NCI-H146 (cell line): ENCODE measurements at regions not wholly inside any gene's neighbourhood (a gene's known extent, or its start where the extent isn't known, plus 50 kb on each side); places are given as distances from the start of the nearest gene placed in this dataset.
"Not testable (repeated sequence)": the region's sequence is repeated elsewhere in the genome, so short reads cannot be mapped to it uniquely, and the experiment has no call there.

Experiments used
- DNase-seq: peaks from one replicate; lab custom pipeline; 2025; lab: John Stamatoyannopoulos, UW

- DNase-seq, result no peak
These were observed 115.4 kb upstream of the RAB4A start for GRCh38 chr1:229155472-229155871.

- DNase-seq, result no peak
These were observed 114.0 kb upstream of the RAB4A start for GRCh38 chr1:229156872-229157271.

- no peak for DNase-seq
These were observed 113.4 kb upstream of the RAB4A start for GRCh38 chr1:229157480-229157879.

GRCh38 chr1:229158341-229158921, 112.5 kb upstream of the RAB4A start:
- no peak for DNase-seq

- DNase-seq, result no peak
These were observed 112.0 kb upstream of the RAB4A start for GRCh38 chr1:229158927-229159326.

GRCh38 chr1:229159668-229160544, 111.0 kb upstream of the RAB4A start:
- DNase-seq, result no peak

GRCh38 chr1:229161740-229162139, 109.2 kb upstream of the RAB4A start:
- DNase-seq, result no peak

GRCh38 chr1:229162825-229163515, 107.9 kb upstream of the RAB4A start:
- DNase-seq, result no peak

- no peak for DNase-seq
These were observed 106.6 kb upstream of the RAB4A start for GRCh38 chr1:229164348-229164747.

- no peak for DNase-seq
These were observed 105.8 kb upstream of the RAB4A start for GRCh38 chr1:229164836-229165735.

- no peak for DNase-seq
These were observed 103.6 kb upstream of the RAB4A start for GRCh38 chr1:229167318-229167717.

- no peak for DNase-seq
These were observed 101.5 kb upstream of the RAB4A start for GRCh38 chr1:229169399-229169798.

- DNase-seq, result no peak
These were observed 100.6 kb upstream of the RAB4A start for GRCh38 chr1:229170274-229170673.

GRCh38 chr1:229170778-229171505, 100.0 kb upstream of the RAB4A start:
- DNase-seq, result peak; percentile 13

- DNase-seq, result peak; percentile 77
These were observed 99.0 kb upstream of the RAB4A start for GRCh38 chr1:229171934-229172333.

GRCh38 chr1:229173491-229174476, 97.1 kb upstream of the RAB4A start:
- DNase-seq, result not testable (repeated sequence)

- not testable (repeated sequence) for DNase-seq
These were observed 95.6 kb upstream of the RAB4A start for GRCh38 chr1:229175297-229175696.

GRCh38 chr1:229176457-229176856, 94.5 kb upstream of the RAB4A start:
- not testable (repeated sequence) for DNase-seq

- no peak for DNase-seq
These were observed 90.8 kb upstream of the RAB4A start for GRCh38 chr1:229180161-229180560.

- no peak for DNase-seq
These were observed 89.5 kb upstream of the RAB4A start for GRCh38 chr1:229181419-229181818.
